ENCODE measurements at regions not wholly inside any gene's neighbourhood (a gene's known extent, or its start where the extent isn't known, plus 50 kb on each side); places are given as distances from the start of the nearest gene placed in this dataset.

- no peak for TF ChIP-seq EZH2phosphoT487 (conservative IDR thresholded peaks at IDR 0.05; ENCODE audit: low read length)
- no peak for TF ChIP-seq CTCF (IDR thresholded peaks at IDR 0.05; ENCODE audit: insufficient read depth, low read length, poor library complexity, severe bottlenecking)
- no peak overlapping the region for H3K27ac ChIP-seq (ENCODE audit: low read depth, low read length)
- no peaks in the 10 kb centered on the region for H3K79me2 ChIP-seq (ENCODE audit: insufficient read depth, low read length)
- H3K9me2 ChIP-seq (replicated peaks; ENCODE audit: insufficient read depth, low read length) = no peaks in the 10 kb centered on the region
- H3K4me2 ChIP-seq (ENCODE audit: low read depth, low read length, poor library complexity, severe bottlenecking) = no peak overlapping the region
- H2AFZ ChIP-seq (ENCODE audit: low read depth, low read length, severe bottlenecking) = no peak overlapping the region
- H3K27me3 ChIP-seq (ENCODE audit: low read length) = no peaks in the 10 kb centered on the region
- H3K9ac ChIP-seq (ENCODE audit: low read length) = no peak overlapping the region
- no peak overlapping the region for H3K4me3 ChIP-seq (ENCODE audit: insufficient read depth, low read length, poor library complexity, severe bottlenecking)
- H3F3A ChIP-seq (ENCODE audit: insufficient read depth) = no peaks in the 10 kb centered on the region
- H4K20me1 ChIP-seq (ENCODE audit: low read depth, low read length) = no peaks in the 10 kb centered on the region
- H3K9me3 ChIP-seq (ENCODE audit: insufficient read depth, low read length) = no peaks in the 10 kb centered on the region
- no peaks in the 10 kb centered on the region for H3K36me3 ChIP-seq (ENCODE audit: low read length)
Measured at GRCh38 chr1:37098237-37098636, 63.9 kb upstream of the GRIK3 start.

DNA sequence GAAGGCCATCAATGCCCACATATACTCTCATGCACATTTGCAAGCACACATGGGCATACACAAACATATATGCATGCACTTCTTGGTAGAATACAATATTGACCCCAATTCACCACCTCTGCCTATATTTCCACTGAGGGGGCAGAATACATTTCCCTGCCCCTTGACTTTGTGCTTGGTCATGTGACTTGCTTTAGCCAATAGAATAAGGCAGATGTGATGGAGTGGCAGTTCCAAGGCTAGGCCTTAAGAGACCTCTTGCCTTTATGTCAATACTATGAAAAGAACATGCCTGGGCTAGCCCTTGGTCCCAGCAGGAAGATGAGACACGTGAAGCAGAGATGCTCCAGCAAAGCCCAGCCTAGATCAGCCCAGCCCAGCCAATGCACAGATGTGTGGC is 66.0 kb upstream of the GRIK3 start:
- TF ChIP-seq EZH2phosphoT487 (conservative IDR thresholded peaks at IDR 0.05; ENCODE audit: low read length) (no peak), CTCF (IDR thresholded peaks at IDR 0.05; ENCODE audit: insufficient read depth, low read length, poor library complexity, severe bottlenecking) (no peak)
- Histone ChIP-seq H3K27ac (ENCODE audit: low read depth, low read length) (no peak overlapping the region), H3K27me3 (ENCODE audit: low read length) (no peaks in the 10 kb centered on the region), H3F3A (ENCODE audit: insufficient read depth) (no peaks in the 10 kb centered on the region), H3K79me2 (ENCODE audit: insufficient read depth, low read length) (no peaks in the 10 kb centered on the region), H3K4me2 (ENCODE audit: low read depth, low read length, poor library complexity, severe bottlenecking) (no peak overlapping the region), H3K9me2 (replicated peaks; ENCODE audit: insufficient read depth, low read length) (no peaks in the 10 kb centered on the region), H4K20me1 (ENCODE audit: low read depth, low read length) (no peaks in the 10 kb centered on the region), H3K9me3 (ENCODE audit: insufficient read depth, low read length) (no peaks in the 10 kb centered on the region), H2AFZ (ENCODE audit: low read depth, low read length, severe bottlenecking) (no peak overlapping the region), H3K4me3 (ENCODE audit: insufficient read depth, low read length, poor library complexity, severe bottlenecking) (no peak overlapping the region), H3K9ac (ENCODE audit: low read length) (no peak overlapping the region), H3K36me3 (ENCODE audit: low read length) (no peaks in the 10 kb centered on the region)

DNA sequence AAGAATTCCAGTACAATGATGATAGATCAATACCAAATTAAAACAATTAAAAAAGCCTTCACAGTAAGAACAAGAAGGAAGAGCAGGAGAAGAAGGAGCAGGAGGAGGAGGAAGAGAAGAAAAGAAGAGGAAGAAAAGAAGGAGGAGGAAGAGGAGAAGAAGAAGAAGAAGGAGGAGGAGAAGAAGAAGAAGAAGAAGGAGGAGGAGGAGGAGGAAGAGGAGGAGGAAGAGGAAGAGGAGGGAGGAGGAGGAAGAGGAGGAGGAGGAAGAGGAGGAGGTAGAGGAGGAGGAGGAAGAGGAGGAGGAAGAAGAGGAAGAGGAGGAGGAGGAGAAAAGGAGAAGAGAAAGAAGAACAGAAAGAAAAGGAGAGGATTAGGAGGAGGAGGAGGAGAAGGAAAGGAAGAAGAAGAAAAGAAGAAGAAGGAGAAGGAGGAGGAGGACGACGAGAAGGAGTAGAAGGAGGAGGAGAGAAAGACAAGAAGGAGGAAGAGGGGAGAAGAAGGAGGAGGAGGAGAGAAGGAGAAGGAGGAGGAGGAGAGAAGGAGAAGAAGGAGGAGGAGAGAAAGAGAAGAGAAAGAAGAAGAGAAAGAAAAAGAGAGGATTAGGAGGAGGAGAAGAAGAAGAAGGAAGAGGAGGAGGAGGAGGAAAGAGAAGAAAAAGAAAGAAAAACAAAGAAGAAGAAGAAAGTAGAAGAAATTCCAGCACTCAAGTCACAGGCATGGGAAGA is 68.5 kb upstream of the GRIK3 start:
- Histone ChIP-seq H3K79me2 (ENCODE audit: insufficient read depth, low read length) (no peaks in the 10 kb centered on the region), H3K36me3 (ENCODE audit: low read length) (no peaks in the 10 kb centered on the region), H4K20me1 (ENCODE audit: low read depth, low read length) (no peaks in the 10 kb centered on the region), H3K4me3 (ENCODE audit: insufficient read depth, low read length, poor library complexity, severe bottlenecking) (no peak overlapping the region), H3K9me2 (replicated peaks; ENCODE audit: insufficient read depth, low read length) (no peaks in the 10 kb centered on the region), H2AFZ (ENCODE audit: low read depth, low read length, severe bottlenecking) (no peak overlapping the region), H3K27me3 (ENCODE audit: low read length) (no peaks in the 10 kb centered on the region), H3K27ac (ENCODE audit: low read depth, low read length) (no peak overlapping the region), H3K4me2 (ENCODE audit: low read depth, low read length, poor library complexity, severe bottlenecking) (no peak overlapping the region), H3K9ac (ENCODE audit: low read length) (no peak overlapping the region), H3F3A (ENCODE audit: insufficient read depth) (no peaks in the 10 kb centered on the region), H3K9me3 (ENCODE audit: insufficient read depth, low read length) (no peaks in the 10 kb centered on the region)
- no peak for TF ChIP-seq EZH2phosphoT487 (conservative IDR thresholded peaks at IDR 0.05; ENCODE audit: low read length)
- no peak for TF ChIP-seq CTCF (IDR thresholded peaks at IDR 0.05; ENCODE audit: insufficient read depth, low read length, poor library complexity, severe bottlenecking)

Measured in SU-DHL-6 (cell line).